ENCODE measurements at regions not wholly inside any gene's neighbourhood (a gene's known extent, or its start where the extent isn't known, plus 50 kb on each side); places are given as distances from the start of the nearest gene placed in this dataset.
"Not testable (repeated sequence)": the region's sequence is repeated elsewhere in the genome, so short reads cannot be mapped to it uniquely, and the experiment has no call there.

DNA sequence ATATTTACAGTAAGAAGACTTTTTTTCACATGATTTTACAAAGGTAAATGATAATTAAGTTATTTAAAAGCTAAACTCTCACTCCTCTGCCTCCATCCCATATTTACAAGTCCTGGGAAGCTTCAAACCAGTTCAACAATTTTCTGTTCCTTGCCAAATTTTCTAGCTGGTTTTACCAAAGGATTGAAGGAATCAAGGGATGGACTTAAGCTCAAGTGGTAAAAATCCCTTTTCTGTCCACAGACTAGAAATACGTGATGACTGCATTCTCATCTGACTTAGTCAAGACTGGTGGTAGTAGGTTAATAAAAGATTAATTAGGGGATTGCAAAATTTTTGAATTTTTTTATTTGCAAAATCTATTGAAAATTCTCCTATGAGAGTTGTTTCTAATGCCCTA is 297.3 kb downstream of the MTX2 start:
- DNase-seq (ENCODE audit: low read depth in 4 of 4, low spot score in 1 of 4): no peak

DNA sequence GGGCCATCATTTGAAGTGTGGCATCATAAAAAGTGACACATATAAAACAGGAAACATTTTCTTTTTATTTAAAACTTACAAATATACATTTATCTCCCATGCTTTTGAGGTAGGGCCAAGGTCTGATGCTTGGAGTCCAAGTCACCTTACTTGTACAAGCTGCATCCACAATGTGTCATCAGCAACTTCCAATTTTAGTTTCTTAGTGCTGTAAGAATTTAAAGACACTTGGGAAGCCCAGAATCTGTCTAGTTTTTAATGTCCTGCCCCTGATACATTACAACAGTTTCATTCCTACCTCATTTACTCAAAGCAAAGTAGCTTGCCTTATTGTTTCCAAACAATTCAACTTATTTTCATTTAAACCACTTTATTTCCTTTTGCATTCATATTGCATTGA is 297.7 kb downstream of the MTX2 start:
- no peak for DNase-seq (ENCODE audit: low read depth in 4 of 4, low spot score in 1 of 4)

DNA sequence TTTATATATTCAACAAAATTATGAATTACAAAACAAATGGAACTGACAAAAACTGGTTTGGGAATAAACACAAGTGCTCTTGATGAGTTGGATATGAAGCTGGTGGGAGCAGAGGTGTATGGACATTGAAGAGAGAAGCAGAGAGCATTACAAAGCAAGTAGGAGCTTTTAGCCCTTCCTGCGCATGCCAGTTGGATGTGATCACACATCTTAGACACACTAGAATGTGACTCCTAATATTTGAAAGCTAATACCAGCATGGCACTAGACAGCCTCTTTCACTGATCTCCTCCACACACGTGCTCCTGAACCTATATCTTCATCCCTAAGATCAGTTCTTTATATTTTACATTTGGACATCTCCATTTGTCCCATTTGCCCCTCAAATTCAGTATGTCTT is 298.1 kb downstream of the MTX2 start:
- no peak for DNase-seq (ENCODE audit: low read depth in 4 of 4, low spot score in 1 of 4)

DNA sequence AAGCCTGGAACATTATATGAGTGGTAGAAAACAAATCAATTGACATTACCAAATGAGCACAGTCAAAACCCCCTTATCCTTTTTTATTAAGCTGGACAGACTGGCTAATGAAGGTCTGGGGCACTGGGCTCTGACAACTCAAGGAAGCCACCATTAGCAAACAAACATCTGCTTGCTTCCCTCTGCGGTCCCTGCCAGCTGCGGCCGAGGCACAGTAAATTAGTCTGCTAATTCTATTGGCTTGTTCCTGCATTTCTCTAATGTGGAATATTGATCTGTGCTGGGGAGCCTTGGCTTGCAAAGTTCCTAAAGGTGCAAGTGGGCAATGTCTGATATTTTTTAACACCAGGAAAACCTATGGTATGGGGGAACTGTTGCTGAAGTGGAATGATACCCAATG is 300.3 kb downstream of the MTX2 start:
- no peak for DNase-seq (ENCODE audit: low read depth in 4 of 4, low spot score in 1 of 4)

DNA sequence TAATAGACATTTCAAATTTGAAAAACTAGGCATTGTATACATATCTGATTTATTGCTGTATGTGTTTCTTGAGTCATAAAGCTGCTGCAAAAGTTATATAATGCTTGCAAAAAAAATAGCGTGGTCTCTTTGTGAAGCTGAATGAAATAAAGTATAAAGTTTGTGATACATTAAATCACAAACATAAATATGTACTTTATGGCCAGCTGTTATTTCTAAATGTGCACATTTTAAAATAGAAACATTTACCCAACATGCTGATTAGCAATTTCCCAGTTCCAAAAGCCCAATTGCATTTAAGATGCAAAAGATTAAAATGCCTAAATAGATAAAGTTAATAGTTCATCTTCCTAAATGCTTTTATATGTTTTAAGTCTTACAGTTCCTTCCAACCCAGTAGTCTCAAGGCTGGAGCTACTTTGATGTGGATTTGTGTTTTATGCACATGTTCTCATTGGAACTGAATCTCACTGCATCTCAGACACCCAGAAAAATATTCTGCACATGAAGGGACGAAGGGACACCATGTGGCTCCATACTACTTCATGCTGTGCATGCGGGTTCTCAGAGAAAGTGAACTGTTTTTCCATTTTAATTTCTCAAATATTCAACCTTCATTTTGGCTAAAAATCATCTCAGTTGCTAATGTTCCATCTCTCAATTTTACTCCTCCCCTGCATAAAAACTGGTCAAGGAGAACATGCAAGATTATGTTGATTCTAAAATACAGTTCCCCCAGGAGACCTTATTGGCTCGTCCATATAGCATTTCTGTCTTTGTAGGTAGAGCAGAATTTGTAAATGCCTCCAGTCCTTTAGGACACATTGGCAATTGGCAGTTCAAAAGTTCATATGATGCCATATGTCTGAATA is 304.6 kb downstream of the MTX2 start:
- no peak for DNase-seq (ENCODE audit: low read depth in 4 of 4, low spot score in 1 of 4)

DNA sequence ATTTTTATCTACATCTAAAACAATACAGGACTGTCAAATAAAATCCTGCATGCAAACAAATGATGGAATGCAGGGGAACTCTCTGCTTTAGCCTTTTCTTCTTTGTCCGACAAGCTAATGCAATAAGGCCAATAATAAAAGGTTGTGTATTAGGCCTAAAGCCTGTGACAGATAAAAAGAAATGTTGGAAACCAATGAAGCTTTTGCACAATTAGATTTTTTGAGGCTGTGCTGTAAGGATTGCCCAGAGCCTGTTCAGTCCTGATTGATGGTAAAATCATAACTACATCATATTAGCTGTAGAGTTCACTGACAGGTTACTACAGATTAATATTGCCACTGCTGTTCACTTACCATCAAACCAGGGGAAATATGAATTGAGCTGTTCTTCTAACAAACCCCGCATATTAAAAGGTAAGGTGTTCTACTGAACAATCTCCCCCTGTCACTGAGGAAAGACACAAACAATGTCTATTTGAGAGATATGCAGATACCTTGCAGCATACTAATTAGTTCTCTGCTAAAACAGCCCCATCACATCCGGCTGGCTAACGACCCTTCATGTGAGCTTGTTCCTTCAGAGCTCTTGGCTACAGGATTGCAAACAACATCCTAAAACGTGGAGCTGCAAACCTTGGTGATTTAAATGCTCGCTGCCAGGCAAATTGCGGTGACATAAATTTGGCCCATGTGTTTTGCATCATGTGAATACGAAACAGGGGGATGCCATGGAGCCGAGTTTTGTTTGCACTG is 305.4 kb downstream of the MTX2 start:
- DNase-seq (ENCODE audit: low read depth in 4 of 4, low spot score in 1 of 4): no peak

DNA sequence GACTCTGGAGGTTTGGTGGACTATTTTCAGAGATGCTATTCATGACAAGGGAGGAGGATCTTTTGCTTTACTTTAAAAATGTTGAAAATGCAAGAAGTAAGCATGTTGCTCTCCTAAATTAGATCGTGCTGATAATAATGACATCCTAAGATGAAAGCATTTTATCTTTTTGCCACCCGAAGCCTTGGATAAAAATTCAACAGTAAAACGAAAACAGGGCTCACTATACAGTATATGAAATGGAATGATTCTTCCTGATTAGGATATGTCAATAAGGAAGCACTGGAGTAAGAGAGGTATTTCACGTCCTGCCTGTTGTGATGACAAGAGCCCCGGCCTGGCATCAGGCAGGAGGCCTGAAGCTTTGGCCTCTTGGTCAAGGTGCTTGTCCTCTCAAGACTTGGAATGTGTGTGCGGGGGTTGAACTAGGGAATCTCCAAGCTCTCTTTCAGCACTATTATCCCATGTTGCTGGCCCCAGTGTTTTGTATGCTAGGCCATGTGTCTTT is 306.0 kb downstream of the MTX2 start:
- DNase-seq (ENCODE audit: low read depth in 4 of 4, low spot score in 1 of 4): no peak

DNA sequence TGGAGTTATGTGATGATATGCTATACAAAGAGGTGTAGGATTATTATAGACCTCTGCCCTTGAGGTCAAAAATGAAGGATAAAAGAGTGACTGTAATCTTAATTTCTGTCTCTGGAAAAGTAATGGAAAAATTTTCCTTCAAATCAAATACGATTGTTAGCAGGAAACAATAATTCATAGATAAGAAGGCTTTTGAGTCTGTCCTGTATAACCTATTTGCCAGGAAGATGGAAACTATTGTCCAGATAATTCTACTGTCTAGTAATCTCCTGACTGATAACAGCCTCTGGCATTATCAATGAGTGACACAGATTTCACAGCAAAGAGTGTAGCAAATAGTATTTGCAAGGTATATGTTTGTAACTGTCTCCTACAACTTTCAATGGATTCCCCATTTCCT is 307.8 kb downstream of the MTX2 start:
- DNase-seq (ENCODE audit: low read depth in 4 of 4, low spot score in 1 of 4): no peak

DNA sequence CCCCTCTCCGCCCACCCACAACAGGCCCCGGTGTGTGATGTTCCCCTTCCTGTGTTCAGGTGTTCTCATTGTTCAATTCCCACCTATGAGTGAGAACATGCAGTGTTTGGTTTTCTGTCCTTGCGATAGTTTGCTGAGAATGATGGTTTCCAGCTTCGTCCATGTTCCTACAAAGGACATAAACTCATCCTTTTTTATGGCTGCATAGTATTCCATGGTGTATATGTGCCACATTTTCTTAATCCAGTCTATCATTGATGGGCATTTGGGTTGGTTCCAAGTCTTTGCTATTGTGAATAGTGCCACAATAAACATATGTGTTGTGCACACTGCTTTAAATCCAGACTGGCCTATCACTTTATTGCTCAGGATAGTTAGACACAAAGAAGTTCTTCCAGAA is 309.1 kb downstream of the MTX2 start:
- DNase-seq (ENCODE audit: low read depth in 4 of 4, low spot score in 1 of 4): not testable (repeated sequence)

DNA sequence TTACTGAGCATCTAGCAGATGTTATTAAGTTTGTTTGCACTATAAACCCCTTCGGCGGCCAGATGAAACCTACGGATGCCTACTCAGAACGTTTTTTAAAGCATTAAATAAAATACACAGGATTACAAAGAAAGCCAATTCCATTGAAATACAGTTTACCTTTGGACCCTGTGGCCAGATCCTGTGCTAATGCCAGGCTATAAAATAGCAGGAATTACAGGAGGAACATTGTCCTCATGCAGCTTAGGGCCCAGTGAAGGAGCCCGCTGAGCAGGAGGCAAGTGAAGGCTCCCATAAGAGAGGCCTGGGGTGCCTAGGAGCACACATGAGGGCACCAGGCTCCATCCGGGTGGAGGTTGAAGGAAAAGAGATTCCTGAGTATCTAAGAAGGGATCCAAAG is 310.4 kb downstream of the MTX2 start:
- DNase-seq (ENCODE audit: low read depth in 4 of 4, low spot score in 1 of 4): no peak

DNA sequence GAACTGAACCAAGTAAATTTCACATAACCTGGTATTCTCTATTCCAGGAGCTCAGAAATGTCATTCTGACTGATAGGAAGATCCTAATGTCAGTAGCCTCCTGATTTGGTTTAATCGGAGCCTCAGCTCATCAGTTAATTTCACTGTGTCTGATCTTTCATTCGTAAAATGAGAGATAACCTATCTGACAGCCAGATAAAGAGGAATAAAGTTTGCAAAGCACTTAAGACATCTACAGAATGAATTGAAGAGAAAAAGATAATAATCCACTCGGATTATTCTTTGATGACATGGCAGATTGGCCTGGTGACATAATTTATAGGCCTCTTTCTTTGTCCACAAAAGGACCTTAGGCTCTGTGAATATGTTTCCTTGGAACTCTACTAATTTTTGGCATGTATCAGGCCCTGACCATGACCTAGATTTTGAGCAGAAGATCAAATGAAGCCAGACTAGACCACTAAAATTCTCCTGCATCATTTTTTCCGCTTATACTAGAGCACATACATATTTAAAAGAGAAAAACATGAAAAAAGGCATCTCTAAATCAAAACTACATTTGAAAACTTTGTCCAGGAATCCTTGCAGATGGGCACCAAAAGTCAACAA is 312.4 kb downstream of the MTX2 start:
- no peak for DNase-seq (ENCODE audit: low read depth in 4 of 4, low spot score in 1 of 4)

DNA sequence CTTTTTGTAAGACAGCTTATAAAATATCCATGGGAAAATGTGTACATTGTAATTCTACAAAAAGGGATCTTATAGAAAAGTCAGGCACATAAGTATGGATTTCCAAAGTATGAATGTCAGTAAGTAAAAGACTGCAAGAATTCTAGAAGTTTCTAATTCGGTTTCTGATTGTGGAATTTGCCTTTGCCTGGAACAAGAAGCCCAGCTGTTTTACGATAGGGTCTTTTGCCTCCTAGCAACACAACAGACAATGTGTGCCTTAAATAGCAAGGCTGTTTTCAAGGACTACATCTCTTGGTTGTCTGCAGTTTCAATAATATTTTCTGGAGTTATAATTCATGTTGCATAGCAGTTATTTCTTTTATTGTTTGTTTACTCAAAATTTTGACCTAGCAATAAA is 312.9 kb downstream of the MTX2 start:
- DNase-seq (ENCODE audit: low read depth in 4 of 4, low spot score in 1 of 4): no peak

DNA sequence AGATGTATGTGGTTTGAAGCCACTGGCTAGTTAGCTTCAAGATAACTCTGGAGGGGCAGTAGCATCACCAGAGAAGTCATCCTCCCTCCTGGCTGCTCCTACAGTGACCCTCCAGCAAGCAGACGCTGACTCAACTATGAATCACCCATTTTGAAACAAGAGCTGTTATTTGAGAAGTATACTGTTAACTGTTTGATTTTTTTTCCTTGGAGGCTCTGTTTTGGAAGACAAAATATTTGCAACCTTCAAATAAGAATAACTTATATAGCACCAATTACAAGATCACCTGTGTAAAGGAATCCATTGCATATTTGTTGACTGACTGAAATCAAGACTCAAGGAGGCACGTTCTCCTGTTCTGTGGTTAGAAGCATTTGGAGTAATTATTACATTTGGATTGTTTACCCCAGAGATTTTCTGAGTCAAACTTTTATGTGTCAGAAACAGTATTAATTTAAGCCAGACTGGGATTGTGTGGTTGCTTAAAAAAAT is 313.8 kb downstream of the MTX2 start:
- no peak for DNase-seq (ENCODE audit: low read depth in 4 of 4, low spot score in 1 of 4)

DNA sequence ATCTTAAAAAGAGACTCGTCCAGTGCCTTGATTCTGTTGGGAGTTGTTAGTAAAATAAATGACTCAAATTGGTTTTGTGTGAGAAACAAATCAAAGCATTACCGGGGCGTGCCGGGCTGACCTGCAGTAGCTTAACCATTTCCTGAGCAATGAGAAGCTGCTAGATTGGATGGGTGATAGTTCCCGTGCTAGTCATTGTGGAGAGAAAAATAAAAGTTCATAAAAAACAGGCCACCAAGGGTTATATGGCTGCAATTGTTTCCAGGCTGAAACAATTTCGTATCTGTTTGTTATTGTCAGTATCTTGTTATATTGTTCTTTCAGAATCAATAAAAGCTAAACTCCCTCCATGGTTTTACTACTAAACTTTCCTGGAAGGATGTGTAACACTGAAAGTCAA is 314.4 kb downstream of the MTX2 start:
- DNase-seq (ENCODE audit: low read depth in 4 of 4, low spot score in 1 of 4): no peak

DNA sequence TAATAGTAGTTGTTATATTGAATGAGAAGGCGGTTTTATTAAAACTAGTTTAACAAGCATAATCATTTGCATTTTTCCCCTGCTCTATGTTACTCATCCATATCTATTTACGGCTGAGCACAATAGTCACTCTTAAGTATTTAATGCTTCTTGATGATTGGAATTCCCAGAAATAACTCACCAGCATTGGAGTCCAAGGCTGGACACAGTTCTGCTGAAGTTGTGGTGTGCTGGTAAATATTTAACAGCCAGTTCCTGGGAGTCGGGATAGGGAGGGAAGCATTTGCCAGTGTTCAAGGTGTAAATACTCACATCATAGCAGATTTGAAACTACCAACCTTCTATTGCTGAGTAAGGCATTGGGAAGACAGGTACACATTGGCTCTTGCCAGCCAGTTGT is 315.1 kb downstream of the MTX2 start:
- no peak for DNase-seq (ENCODE audit: low read depth in 4 of 4, low spot score in 1 of 4)

DNA sequence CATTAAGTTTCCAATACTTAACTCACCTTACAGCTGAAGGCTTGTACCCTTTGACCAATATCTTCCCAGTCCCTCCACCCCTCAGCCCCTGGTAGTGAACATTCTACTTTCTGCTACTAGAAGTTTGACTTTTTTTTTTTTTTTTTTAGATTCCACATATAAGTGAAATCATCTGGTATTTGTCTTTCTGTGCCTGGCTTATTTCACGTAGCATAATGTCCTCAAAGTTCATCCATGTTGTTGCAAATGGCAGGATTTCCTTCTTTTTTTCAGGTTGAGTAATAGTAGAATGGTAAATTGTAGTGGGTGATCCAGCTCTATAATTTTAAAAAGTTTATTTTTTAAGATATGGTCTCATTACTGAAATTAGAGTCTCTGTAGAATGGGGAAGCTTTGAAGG is 316.0 kb downstream of the MTX2 start:
- DNase-seq (ENCODE audit: low read depth in 4 of 4, low spot score in 1 of 4): no peak

DNA sequence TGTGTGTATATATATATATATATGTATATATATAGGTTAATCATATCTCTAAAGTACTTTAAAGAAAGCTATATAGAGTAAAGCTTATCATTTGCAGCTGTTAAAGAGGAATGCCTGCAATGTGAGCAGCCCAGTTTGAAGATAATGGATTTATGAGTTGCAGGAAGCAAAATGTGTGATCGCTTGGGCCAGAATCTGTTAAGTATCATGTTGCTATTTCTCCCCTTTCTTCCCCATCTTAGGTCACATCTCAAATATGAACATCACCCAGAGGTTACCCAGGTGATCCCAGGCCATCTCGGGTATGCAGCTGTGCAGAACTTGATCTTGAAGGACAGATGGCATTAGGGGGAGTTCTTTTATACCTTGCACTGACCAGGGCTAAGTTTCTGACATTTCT is 316.5 kb downstream of the MTX2 start:
- no peak for DNase-seq (ENCODE audit: low read depth in 4 of 4, low spot score in 1 of 4)

DNA sequence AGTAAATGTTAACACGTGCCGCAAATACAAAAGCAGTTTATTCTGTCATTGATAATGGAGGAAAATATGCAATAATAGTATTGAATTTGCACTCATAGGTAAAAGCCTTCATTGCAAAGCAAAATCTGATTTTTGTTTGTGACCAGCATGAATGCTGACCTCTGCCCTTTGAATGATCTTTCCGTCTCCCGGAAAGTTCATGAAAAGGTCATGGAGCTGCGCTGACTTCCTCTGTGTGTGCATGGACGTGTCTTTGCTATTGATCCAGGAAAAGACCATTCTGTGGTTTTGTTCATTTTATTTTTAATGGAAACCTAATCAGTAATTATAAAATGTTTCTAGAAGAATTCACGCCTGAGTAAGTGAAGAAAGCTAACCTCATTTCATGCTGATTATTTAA is 320.0 kb downstream of the MTX2 start:
- DNase-seq (ENCODE audit: low read depth in 4 of 4, low spot score in 1 of 4): no peak

DNA sequence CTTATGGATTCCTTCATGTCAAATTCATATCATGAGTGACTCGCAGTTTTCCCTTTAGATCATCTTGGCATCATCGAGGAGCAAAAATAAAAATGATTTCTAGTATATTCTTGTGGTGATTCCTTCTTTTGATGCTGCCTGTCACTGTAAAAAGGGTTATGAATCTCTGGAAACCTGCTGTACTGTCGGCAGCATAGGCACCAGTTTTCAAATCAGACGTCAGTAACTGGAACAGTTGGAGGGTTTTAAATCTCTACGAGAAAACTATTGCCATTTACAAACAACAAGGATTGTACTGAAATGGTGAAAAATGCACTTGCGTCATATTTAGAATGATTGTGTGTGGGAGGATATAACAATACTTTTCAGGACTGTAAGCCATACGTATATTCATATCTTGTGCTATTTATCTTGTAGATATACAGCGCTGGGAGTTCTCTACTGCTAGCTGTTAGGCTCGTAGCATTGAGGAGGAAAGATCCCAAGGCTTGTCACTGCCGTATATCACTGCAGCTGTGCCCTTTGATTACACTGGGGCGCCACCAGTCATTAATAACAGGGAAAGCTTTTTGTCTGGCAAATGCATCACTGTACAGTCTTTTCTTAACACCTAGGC is 320.7 kb downstream of the MTX2 start:
- DNase-seq (ENCODE audit: low read depth in 4 of 4, low spot score in 1 of 4): no peak

DNA sequence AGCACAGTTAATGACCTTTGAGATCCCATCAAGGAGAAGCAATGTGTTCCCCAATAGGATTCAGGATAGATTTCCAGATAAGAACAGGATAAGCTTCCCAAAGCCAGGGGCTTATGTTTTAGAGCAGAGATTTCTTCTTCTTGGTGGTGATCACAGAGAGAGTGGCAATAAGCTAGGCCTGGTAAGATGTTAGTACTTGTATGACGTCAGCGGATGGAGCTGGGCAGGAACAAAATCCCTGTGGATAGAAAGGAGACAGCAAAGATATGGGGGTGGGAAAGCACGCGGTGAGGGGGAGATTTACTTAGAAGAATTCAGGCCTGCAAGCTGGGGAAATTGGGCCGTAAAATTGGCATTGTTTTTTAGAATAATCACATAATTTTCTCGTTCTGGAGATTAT is 323.0 kb downstream of the MTX2 start:
- DNase-seq (ENCODE audit: low read depth in 4 of 4, low spot score in 1 of 4): no peak

DNA sequence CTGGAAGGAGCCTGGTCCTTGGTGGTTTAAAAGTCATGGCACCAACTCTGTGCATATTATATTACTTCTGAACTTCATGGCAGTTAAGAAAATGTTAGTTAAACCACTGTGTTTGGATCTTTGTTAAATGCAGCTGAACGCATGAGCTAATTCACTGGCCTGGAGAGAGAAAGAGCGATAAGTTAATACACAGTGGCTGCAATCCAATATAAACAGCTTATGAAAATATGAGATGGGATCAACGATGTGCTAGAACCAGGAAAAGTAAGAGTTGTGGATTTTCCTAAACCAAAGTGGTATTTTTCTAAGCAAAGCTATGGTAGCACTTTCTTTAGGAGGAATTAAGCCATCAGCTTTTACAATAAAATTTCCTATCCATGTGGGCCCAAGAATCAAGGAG is 326.7 kb downstream of the MTX2 start:
- no peak for DNase-seq (ENCODE audit: low read depth in 4 of 4, low spot score in 1 of 4)

All from stimulated activated CD4-positive, alpha-beta T cell treated with anti-CD3 and anti-CD28 coated beads, Interleukin-1b, Interleukin-23, amount 100 ng/mL, for 24 hours (primary cell).